ENCODE measurements at regions not wholly inside any gene's neighbourhood (a gene's known extent, or its start where the extent isn't known, plus 50 kb on each side); places are given as distances from the start of the nearest gene placed in this dataset.

GRCh38 chr11:29305456-29306232 lies 711.2 kb downstream of the KCNA4 start:
- Histone ChIP-seq H3K4me1 (ENCODE audit: control insufficient read depth in 2 of 3, insufficient read depth in 2 of 3, low read depth in 1 of 3, low read length in 3 of 3) (no peaks in the 10 kb centered on the region), H3K27me3 (ENCODE audit: control insufficient read depth, insufficient read depth, low read length) (no peaks in the 10 kb centered on the region), H3K4me3 (ENCODE audit: low read length in 3 of 3) (no peak overlapping the region), H3K9me3 (ENCODE audit: control insufficient read depth in 2 of 3, insufficient read depth in 1 of 3, low read length in 3 of 3) (no peaks in the 10 kb centered on the region), H3K9ac (ENCODE audit: low read length in 3 of 3) (no peak overlapping the region), H3K36me3 (ENCODE audit: control insufficient read depth in 2 of 3, insufficient read depth in 3 of 3, low read length in 3 of 3) (no peaks in the 10 kb centered on the region), H3K27ac (ENCODE audit: low read depth in 2 of 2, low read length in 2 of 2) (no peak overlapping the region)
- intact Hi-C loops (cut with DNase I) = no loop called here
- TF ChIP-seq, protein P1, sequence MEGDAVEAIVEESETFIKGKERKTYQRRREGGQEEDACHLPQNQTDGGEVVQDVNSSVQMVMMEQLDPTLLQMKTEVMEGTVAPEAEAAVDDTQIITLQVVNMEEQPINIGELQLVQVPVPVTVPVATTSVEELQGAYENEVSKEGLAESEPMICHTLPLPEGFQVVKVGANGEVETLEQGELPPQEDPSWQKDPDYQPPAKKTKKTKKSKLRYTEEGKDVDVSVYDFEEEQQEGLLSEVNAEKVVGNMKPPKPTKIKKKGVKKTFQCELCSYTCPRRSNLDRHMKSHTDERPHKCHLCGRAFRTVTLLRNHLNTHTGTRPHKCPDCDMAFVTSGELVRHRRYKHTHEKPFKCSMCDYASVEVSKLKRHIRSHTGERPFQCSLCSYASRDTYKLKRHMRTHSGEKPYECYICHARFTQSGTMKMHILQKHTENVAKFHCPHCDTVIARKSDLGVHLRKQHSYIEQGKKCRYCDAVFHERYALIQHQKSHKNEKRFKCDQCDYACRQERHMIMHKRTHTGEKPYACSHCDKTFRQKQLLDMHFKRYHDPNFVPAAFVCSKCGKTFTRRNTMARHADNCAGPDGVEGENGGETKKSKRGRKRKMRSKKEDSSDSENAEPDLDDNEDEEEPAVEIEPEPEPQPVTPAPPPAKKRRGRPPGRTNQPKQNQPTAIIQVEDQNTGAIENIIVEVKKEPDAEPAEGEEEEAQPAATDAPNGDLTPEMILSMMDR (IDR thresholded peaks at IDR 0.05; ENCODE audit: borderline replicate concordance, extremely low read depth, insufficient read depth) = no peak
- DNase-seq = no peak
- FAIRE-seq = no peak

- peaks cover 0 to 2% (median 0%) of the 10 kb centered on the region in 3 donors for H3K9me3 ChIP-seq (ENCODE audit: control insufficient read depth in 2 of 3, insufficient read depth in 1 of 3, low read length in 3 of 3)
- intact Hi-C loops (cut with DNase I) = no loop called here
- FAIRE-seq = no peak
- no peaks in the 10 kb centered on the region for H3K36me3 ChIP-seq (ENCODE audit: control insufficient read depth in 2 of 3, insufficient read depth in 3 of 3, low read length in 3 of 3)
- DNase-seq = no peak
- H3K27ac ChIP-seq (ENCODE audit: low read depth in 2 of 2, low read length in 2 of 2) = no peak overlapping the region
- H3K4me3 ChIP-seq (ENCODE audit: low read length in 3 of 3) = no peak overlapping the region
- H3K9ac ChIP-seq (ENCODE audit: low read length in 3 of 3) = no peak overlapping the region
- TF ChIP-seq, protein P1 (IDR thresholded peaks at IDR 0.05; ENCODE audit: borderline replicate concordance, extremely low read depth, insufficient read depth) = no peak
- H3K27me3 ChIP-seq (ENCODE audit: control insufficient read depth, insufficient read depth, low read length) = no peaks in the 10 kb centered on the region
- H3K4me1 ChIP-seq (ENCODE audit: control insufficient read depth in 2 of 3, insufficient read depth in 2 of 3, low read depth in 1 of 3, low read length in 3 of 3) = no peaks in the 10 kb centered on the region
Measured at GRCh38 chr11:29300420-29300819, 716.4 kb downstream of the KCNA4 start.

GRCh38 chr11:29296680-29297079 lies 720.1 kb downstream of the KCNA4 start:
- no peak overlapping the region for H3K4me3 ChIP-seq (ENCODE audit: low read length in 3 of 3)
- intact Hi-C loops (cut with DNase I) = no loop called here
- no peaks in the 10 kb centered on the region for H3K27me3 ChIP-seq (ENCODE audit: control insufficient read depth, insufficient read depth, low read length)
- FAIRE-seq (no peak), DNase-seq (no peak)
- TF ChIP-seq, protein P1 (IDR thresholded peaks at IDR 0.05; ENCODE audit: borderline replicate concordance, extremely low read depth, insufficient read depth) = no peak
- H3K36me3 ChIP-seq (ENCODE audit: control insufficient read depth in 2 of 3, insufficient read depth in 3 of 3, low read length in 3 of 3) = no peaks in the 10 kb centered on the region
- no peak overlapping the region for H3K27ac ChIP-seq (ENCODE audit: low read depth in 2 of 2, low read length in 2 of 2)
- no peaks in the 10 kb centered on the region for H3K4me1 ChIP-seq (ENCODE audit: control insufficient read depth in 2 of 3, insufficient read depth in 2 of 3, low read depth in 1 of 3, low read length in 3 of 3)
- peaks cover 0 to 2% (median 0%) of the 10 kb centered on the region in 3 donors for H3K9me3 ChIP-seq (ENCODE audit: control insufficient read depth in 2 of 3, insufficient read depth in 1 of 3, low read length in 3 of 3)
- H3K9ac ChIP-seq (ENCODE audit: low read length in 3 of 3) = no peak overlapping the region

All from kidney (tissue), 13 donors.